ENCODE measurements at regions not wholly inside any gene's neighbourhood (a gene's known extent, or its start where the extent isn't known, plus 50 kb on each side); places are given as distances from the start of the nearest gene placed in this dataset.

- H3K9me3 ChIP-seq (ENCODE audit: control insufficient read depth in 1 of 2, low read length in 2 of 2) = no peaks in the 10 kb centered on the region
- H3K9ac ChIP-seq (ENCODE audit: low read depth in 1 of 2, low read length in 2 of 2) = no peak overlapping the region
- H3K4me1 ChIP-seq (ENCODE audit: control insufficient read depth in 1 of 2, insufficient read depth in 2 of 2, low read length in 2 of 2) = no peaks in the 10 kb centered on the region
- peaks cover 0 to 3% of the 10 kb centered on the region in 2 donors for H3K27me3 ChIP-seq (ENCODE audit: control insufficient read depth in 1 of 2, insufficient read depth in 2 of 2, low read length in 2 of 2)
- no peak overlapping the region for H3K4me3 ChIP-seq (ENCODE audit: low read depth in 1 of 2, low read length in 2 of 2)
- no peak overlapping the region for H3K27ac ChIP-seq (ENCODE audit: low read depth, low read length)
- H3K36me3 ChIP-seq (ENCODE audit: control insufficient read depth in 1 of 2, insufficient read depth in 2 of 2, low read length in 2 of 2) = no peaks in the 10 kb centered on the region
Observed at GRCh38 chr9:16178294-16178693, 625.5 kb downstream of the CCDC171 start.

DNA sequence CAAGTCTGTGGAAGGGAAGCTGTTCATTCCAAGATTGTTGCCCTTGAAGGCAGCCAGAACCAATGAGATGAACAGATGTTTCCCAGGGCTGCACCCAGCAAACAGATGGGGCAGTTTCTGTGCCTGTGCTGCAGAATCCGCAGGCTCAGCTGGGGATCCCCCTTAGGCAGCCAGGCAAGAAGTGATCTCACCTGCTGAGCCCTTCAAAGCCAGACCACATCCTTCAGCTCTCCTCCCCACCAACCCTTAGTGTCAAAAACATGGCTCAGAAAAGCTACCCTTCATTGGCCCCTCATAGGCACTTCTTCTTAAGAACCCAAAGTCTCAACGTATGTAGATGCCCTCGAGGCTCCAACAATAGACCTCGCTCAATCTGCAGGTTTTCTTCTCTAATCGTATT lies 626.7 kb downstream of the CCDC171 start:
- no peak overlapping the region for H3K4me3 ChIP-seq (ENCODE audit: low read depth in 1 of 2, low read length in 2 of 2)
- H3K9ac ChIP-seq (ENCODE audit: low read depth in 1 of 2, low read length in 2 of 2) = no peak overlapping the region
- H3K4me1 ChIP-seq (ENCODE audit: control insufficient read depth in 1 of 2, insufficient read depth in 2 of 2, low read length in 2 of 2) = no peaks in the 10 kb centered on the region
- no peaks in the 10 kb centered on the region for H3K9me3 ChIP-seq (ENCODE audit: control insufficient read depth in 1 of 2, low read length in 2 of 2)
- H3K27ac ChIP-seq (ENCODE audit: low read depth, low read length) = no peak overlapping the region
- no peaks in the 10 kb centered on the region for H3K27me3 ChIP-seq (ENCODE audit: control insufficient read depth in 1 of 2, insufficient read depth in 2 of 2, low read length in 2 of 2)
- no peaks in the 10 kb centered on the region for H3K36me3 ChIP-seq (ENCODE audit: control insufficient read depth in 1 of 2, insufficient read depth in 2 of 2, low read length in 2 of 2)

DNA sequence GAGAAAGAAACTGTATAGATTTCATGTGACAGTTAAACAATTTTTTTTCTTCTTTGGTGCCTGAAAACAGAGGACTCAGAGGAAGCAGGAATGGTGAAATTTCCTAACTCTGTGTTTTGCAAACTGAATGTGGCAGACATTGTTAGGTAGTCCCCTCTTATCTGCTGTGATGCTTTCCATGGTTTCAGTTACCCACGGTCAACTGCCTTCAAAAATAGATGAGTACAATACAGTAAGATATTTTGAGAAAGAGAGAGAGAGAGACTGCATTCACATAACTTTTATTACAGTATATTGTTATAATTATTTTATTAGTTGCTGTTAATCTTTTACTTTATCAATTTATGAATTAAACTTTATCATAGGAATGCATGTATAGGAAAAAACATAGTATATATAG lies 627.2 kb downstream of the CCDC171 start:
- no peaks in the 10 kb centered on the region for H3K4me1 ChIP-seq (ENCODE audit: control insufficient read depth in 1 of 2, insufficient read depth in 2 of 2, low read length in 2 of 2)

DNA sequence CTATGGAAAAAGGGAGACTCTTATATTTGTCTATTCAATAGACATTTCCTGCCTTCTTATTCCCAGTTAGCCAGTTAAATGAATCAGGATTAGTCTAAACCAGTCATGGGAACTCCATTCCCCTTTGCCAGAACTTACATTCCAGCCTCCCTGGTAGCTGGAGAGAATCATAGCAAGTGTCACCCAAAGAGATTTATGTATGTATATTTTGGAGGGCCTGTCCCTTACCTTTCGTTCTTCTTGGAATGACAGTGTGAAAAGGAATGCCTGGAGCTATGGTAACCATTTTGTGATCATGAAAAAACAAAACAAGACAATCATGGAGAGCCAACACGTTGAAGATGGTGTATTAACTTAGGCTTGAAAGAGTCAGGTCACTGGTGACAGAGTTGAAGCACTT lies 627.7 kb downstream of the CCDC171 start:
- Histone ChIP-seq H3K9ac (ENCODE audit: low read depth in 1 of 2, low read length in 2 of 2) (no peak overlapping the region), H3K27me3 (ENCODE audit: control insufficient read depth in 1 of 2, insufficient read depth in 2 of 2, low read length in 2 of 2) (no peaks in the 10 kb centered on the region), H3K27ac (ENCODE audit: low read depth, low read length) (no peak overlapping the region)

More for the DNA sequence above, 627.2 kb downstream of the CCDC171 start:
- no peak overlapping the region for H3K9ac ChIP-seq (ENCODE audit: low read depth in 1 of 2, low read length in 2 of 2)
- no peaks in the 10 kb centered on the region for H3K9me3 ChIP-seq (ENCODE audit: control insufficient read depth in 1 of 2, low read length in 2 of 2)
- H3K4me3 ChIP-seq (ENCODE audit: low read depth in 1 of 2, low read length in 2 of 2) = no peak overlapping the region
- no peaks in the 10 kb centered on the region for H3K27me3 ChIP-seq (ENCODE audit: control insufficient read depth in 1 of 2, insufficient read depth in 2 of 2, low read length in 2 of 2)
- no peak overlapping the region for H3K27ac ChIP-seq (ENCODE audit: low read depth, low read length)
- H3K36me3 ChIP-seq (ENCODE audit: control insufficient read depth in 1 of 2, insufficient read depth in 2 of 2, low read length in 2 of 2) = no peaks in the 10 kb centered on the region

DNA sequence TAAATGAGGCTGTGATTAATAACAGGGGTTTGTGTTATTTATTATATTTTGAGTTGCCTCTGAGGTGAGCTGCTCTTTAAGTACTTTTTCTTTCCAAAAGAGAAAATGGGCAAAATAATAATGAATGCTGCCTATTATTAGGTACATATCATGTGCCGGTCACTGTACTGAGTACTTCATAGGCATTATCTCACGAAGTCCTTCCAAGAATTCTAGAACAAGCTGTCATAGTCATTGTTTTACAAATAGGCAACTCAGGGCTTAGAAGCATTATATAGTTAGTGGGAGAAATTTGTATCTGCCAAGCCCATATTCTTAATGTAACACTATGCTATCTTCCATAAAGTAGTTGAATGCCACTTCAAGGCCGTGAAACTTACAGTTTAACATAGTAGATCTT lies 628.7 kb downstream of the CCDC171 start:
- Histone ChIP-seq H3K36me3 (ENCODE audit: control insufficient read depth in 1 of 2, insufficient read depth in 2 of 2, low read length in 2 of 2) (no peaks in the 10 kb centered on the region), H3K4me3 (ENCODE audit: low read depth in 1 of 2, low read length in 2 of 2) (no peak overlapping the region), H3K9me3 (ENCODE audit: control insufficient read depth in 1 of 2, low read length in 2 of 2) (no peaks in the 10 kb centered on the region), H3K27ac (ENCODE audit: low read depth, low read length) (no peak overlapping the region), H3K9ac (ENCODE audit: low read depth in 1 of 2, low read length in 2 of 2) (no peak overlapping the region), H3K27me3 (ENCODE audit: control insufficient read depth in 1 of 2, insufficient read depth in 2 of 2, low read length in 2 of 2) (no peaks in the 10 kb centered on the region), H3K4me1 (ENCODE audit: control insufficient read depth in 1 of 2, insufficient read depth in 2 of 2, low read length in 2 of 2) (no peaks in the 10 kb centered on the region)

More for the DNA sequence above, 627.7 kb downstream of the CCDC171 start:
- Histone ChIP-seq H3K9me3 (ENCODE audit: control insufficient read depth in 1 of 2, low read length in 2 of 2) (no peaks in the 10 kb centered on the region), H3K36me3 (ENCODE audit: control insufficient read depth in 1 of 2, insufficient read depth in 2 of 2, low read length in 2 of 2) (no peaks in the 10 kb centered on the region), H3K4me3 (ENCODE audit: low read depth in 1 of 2, low read length in 2 of 2) (no peak overlapping the region), H3K4me1 (ENCODE audit: control insufficient read depth in 1 of 2, insufficient read depth in 2 of 2, low read length in 2 of 2) (no peaks in the 10 kb centered on the region)

GRCh38 chr9:16182784-16183183 lies 629.9 kb downstream of the CCDC171 start:
- Histone ChIP-seq H3K27ac (ENCODE audit: low read depth, low read length) (no peak overlapping the region), H3K9ac (ENCODE audit: low read depth in 1 of 2, low read length in 2 of 2) (no peak overlapping the region), H3K4me1 (ENCODE audit: control insufficient read depth in 1 of 2, insufficient read depth in 2 of 2, low read length in 2 of 2) (no peaks in the 10 kb centered on the region), H3K36me3 (ENCODE audit: control insufficient read depth in 1 of 2, insufficient read depth in 2 of 2, low read length in 2 of 2) (no peaks in the 10 kb centered on the region), H3K27me3 (ENCODE audit: control insufficient read depth in 1 of 2, insufficient read depth in 2 of 2, low read length in 2 of 2) (no peaks in the 10 kb centered on the region), H3K4me3 (ENCODE audit: low read depth in 1 of 2, low read length in 2 of 2) (no peak overlapping the region), H3K9me3 (ENCODE audit: control insufficient read depth in 1 of 2, low read length in 2 of 2) (no peaks in the 10 kb centered on the region)

DNA sequence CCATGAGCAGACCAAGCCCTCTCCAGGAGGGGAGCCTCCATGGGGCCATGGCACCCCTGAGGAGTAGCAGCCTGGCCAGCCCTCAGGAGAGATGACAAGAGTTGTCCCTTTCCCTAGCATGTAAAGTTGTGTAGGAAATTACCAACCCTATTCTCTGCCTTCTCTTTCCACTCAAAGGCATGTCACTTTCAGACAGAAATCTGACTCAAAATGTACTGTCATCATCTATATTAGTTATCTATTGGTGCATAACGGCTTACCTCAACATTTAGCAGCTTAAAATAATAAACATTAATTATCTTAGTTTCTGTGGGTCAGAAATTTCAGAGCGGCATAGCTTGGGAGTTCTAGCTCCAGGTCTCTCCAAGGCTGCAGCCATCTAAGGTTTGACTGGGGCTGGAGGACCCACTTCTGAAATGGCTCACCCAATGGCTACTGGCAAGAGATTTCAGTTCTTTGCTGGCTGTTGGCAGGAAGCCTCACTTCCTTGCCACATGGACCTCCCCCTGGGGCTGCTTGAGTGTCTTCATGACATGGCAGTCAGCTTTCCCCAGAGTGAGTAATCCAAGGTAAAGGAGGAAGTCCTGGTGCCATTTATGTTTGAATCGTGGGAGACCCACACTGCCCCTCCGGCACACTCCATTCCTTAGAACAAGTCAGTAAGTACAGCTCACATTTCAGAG lies 632.3 kb downstream of the CCDC171 start:
- H3K4me3 ChIP-seq (ENCODE audit: low read depth in 1 of 2, low read length in 2 of 2) = no peak overlapping the region
- no peaks in the 10 kb centered on the region for H3K9me3 ChIP-seq (ENCODE audit: control insufficient read depth in 1 of 2, low read length in 2 of 2)
- H3K27me3 ChIP-seq (ENCODE audit: control insufficient read depth in 1 of 2, insufficient read depth in 2 of 2, low read length in 2 of 2) = no peaks in the 10 kb centered on the region
- no peaks in the 10 kb centered on the region for H3K36me3 ChIP-seq (ENCODE audit: control insufficient read depth in 1 of 2, insufficient read depth in 2 of 2, low read length in 2 of 2)
- no peak overlapping the region for H3K9ac ChIP-seq (ENCODE audit: low read depth in 1 of 2, low read length in 2 of 2)
- no peak overlapping the region for H3K27ac ChIP-seq (ENCODE audit: low read depth, low read length)
- no peaks in the 10 kb centered on the region for H3K4me1 ChIP-seq (ENCODE audit: control insufficient read depth in 1 of 2, insufficient read depth in 2 of 2, low read length in 2 of 2)

DNA sequence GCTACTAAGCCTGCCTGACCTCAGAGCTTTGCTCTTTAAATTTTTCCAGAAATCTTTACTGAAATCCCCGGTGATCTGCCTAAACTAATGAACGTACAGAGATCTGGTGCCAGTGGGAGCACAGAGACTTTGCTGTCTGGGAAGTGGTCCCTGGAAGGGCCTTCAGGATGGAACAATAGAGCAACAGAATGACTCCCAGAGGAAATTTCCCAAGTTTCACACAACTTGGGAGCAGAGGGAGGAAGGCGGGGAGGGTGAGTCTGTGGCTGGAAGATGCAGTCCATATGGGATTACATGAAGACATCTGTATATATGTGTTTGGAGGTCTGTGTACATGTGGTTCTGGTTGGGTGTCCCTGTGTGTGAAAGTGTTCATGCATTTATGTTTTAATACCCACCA lies 638.3 kb downstream of the CCDC171 start:
- Histone ChIP-seq H3K27ac (ENCODE audit: low read depth, low read length) (no peak overlapping the region), H3K27me3 (ENCODE audit: control insufficient read depth in 1 of 2, insufficient read depth in 2 of 2, low read length in 2 of 2) (no peaks in the 10 kb centered on the region), H3K4me3 (ENCODE audit: low read depth in 1 of 2, low read length in 2 of 2) (no peak overlapping the region), H3K9ac (ENCODE audit: low read depth in 1 of 2, low read length in 2 of 2) (no peak overlapping the region), H3K36me3 (ENCODE audit: control insufficient read depth in 1 of 2, insufficient read depth in 2 of 2, low read length in 2 of 2) (no peaks in the 10 kb centered on the region), H3K9me3 (ENCODE audit: control insufficient read depth in 1 of 2, low read length in 2 of 2) (no peaks in the 10 kb centered on the region), H3K4me1 (ENCODE audit: control insufficient read depth in 1 of 2, insufficient read depth in 2 of 2, low read length in 2 of 2) (no peaks in the 10 kb centered on the region)

- H3K27me3 ChIP-seq (ENCODE audit: control insufficient read depth in 1 of 2, insufficient read depth in 2 of 2, low read length in 2 of 2) = no peaks in the 10 kb centered on the region
- no peak overlapping the region for H3K9ac ChIP-seq (ENCODE audit: low read depth in 1 of 2, low read length in 2 of 2)
- no peaks in the 10 kb centered on the region for H3K9me3 ChIP-seq (ENCODE audit: control insufficient read depth in 1 of 2, low read length in 2 of 2)
- H3K4me1 ChIP-seq (ENCODE audit: control insufficient read depth in 1 of 2, insufficient read depth in 2 of 2, low read length in 2 of 2) = no peaks in the 10 kb centered on the region
- no peak overlapping the region for H3K4me3 ChIP-seq (ENCODE audit: low read depth in 1 of 2, low read length in 2 of 2)
- no peaks in the 10 kb centered on the region for H3K36me3 ChIP-seq (ENCODE audit: control insufficient read depth in 1 of 2, insufficient read depth in 2 of 2, low read length in 2 of 2)
- H3K27ac ChIP-seq (ENCODE audit: low read depth, low read length) = no peak overlapping the region
Observed at GRCh38 chr9:16191691-16192402, 639.0 kb downstream of the CCDC171 start.

DNA sequence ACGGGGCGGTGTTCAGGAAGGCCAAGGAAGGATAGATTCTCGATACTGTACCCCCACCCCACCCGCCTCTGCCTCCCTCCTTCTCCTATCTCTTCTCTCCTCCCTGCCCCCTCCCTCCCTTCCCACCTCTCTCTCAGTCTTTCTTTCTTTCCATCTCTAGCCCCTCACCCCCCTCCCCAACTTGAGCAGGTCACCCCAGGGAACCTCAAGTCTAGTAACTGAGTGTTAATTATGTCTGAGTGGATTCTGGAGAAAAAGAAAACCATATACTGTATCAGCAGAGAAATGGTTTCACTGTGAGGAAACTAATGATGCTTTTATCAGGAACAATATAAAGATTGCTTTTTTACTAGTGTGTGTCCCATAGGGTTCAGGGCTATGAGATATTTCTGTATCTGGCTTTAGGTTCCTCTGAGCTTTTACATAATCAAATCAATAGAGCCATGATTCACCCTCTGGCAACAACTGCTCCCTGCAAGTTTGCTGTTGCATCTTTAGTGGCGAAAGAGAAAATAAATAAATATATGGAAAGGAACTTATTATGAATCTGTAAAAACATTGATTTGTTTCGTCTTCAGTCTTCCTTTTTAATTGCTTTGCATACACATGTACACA lies 639.7 kb downstream of the CCDC171 start:
- no peak overlapping the region for H3K27ac ChIP-seq (ENCODE audit: low read depth, low read length)
- no peaks in the 10 kb centered on the region for H3K4me1 ChIP-seq (ENCODE audit: control insufficient read depth in 1 of 2, insufficient read depth in 2 of 2, low read length in 2 of 2)
- no peaks in the 10 kb centered on the region for H3K36me3 ChIP-seq (ENCODE audit: control insufficient read depth in 1 of 2, insufficient read depth in 2 of 2, low read length in 2 of 2)
- no peak overlapping the region for H3K4me3 ChIP-seq (ENCODE audit: low read depth in 1 of 2, low read length in 2 of 2)
- H3K27me3 ChIP-seq (ENCODE audit: control insufficient read depth in 1 of 2, insufficient read depth in 2 of 2, low read length in 2 of 2) = no peaks in the 10 kb centered on the region
- no peak overlapping the region for H3K9ac ChIP-seq (ENCODE audit: low read depth in 1 of 2, low read length in 2 of 2)
- H3K9me3 ChIP-seq (ENCODE audit: control insufficient read depth in 1 of 2, low read length in 2 of 2) = no peaks in the 10 kb centered on the region

All from duodenal mucosa (tissue), 2 donors.